Bronchial epithelial cell (primary cell): ENCODE measurements at regions not wholly inside any gene's neighbourhood (a gene's known extent, or its start where the extent isn't known, plus 50 kb on each side); places are given as distances from the start of the nearest gene placed in this dataset.
A peak's percentile ranks its signal among the peaks of the same experiment; 100 is the strongest.

Source experiments
- DNase-seq: peaks from one replicate; pipeline ENCODE4 v3.0.0-alpha.2; 2010; ENCODE audit warnings: low read depth
- FAIRE-seq: peaks from 2 replicates; lab custom pipeline; 2011; peaks lifted over from hg19 to GRCh38; lab: Jason Lieb, UNC
- H3K27me3 ChIP-seq: 2 replicates; pipeline ENCODE4 v1.5.1; 2011; ENCODE audit warnings: low read length; ENCODE audit not compliant: control insufficient read depth, insufficient read depth
- H3K36me3 ChIP-seq: 2 replicates; pipeline ENCODE4 v1.5.1; 2011; ENCODE audit warnings: low read length; ENCODE audit not compliant: control insufficient read depth, insufficient read depth
- H3K4me3 ChIP-seq: 2 replicates; pipeline ENCODE4 v1.5.1; 2011; ENCODE audit warnings: mild to moderate bottlenecking, low read depth, low read length, control low read depth
- TF ChIP-seq, protein P1 (sequence below): IDR thresholded peaks from 2 replicates; pipeline ENCODE4 v1.5.1; 2011; ENCODE audit warnings: mild to moderate bottlenecking, moderate library complexity, low read length, control low read depth, inconsistent platforms; ENCODE audit not compliant: insufficient read depth, severe bottlenecking

DNA sequence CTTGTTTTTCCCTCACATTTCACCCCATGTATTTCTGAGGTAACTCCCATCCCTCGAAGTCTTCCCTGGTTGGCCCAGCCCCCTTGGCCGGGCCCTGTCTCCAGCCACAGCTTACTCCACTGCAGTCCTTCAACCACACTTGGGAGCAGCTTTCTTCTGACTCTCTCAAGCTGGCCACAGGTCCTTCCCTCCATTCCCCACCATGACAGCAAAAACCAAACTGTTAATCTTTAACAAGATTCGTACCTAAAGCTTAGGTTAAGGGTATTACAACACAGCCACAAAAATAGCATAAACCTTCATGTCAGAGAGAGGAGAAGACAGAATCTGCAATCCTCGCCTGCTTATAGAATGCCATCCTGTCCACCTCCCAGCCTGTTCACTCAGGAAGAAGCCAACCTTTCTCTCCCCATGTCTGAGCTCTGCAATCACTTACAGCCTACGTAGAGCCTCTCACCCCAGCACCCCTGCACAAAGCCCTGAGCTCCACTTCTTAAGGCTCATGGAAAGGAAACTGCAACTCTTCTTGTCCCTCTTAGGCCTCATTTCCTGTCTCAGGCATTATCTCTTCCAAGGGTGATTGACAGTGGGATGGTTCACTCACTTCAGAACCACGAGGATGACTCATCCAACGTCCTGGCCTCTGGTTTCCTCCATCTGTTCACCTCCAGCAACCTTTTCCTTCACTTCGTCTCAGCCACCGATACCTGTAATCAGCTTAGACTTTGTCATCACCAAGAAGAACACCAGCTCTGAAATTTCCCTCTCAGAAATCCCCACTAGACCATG, 72.8 kb downstream of the CD2 start:
- H3K27me3 ChIP-seq = no peaks in the 10 kb centered on the region
- no peaks in the 10 kb centered on the region for H3K36me3 ChIP-seq
- no peak overlapping the region for H3K4me3 ChIP-seq
- peak; percentile 86 for DNase-seq
- TF ChIP-seq, protein P1, sequence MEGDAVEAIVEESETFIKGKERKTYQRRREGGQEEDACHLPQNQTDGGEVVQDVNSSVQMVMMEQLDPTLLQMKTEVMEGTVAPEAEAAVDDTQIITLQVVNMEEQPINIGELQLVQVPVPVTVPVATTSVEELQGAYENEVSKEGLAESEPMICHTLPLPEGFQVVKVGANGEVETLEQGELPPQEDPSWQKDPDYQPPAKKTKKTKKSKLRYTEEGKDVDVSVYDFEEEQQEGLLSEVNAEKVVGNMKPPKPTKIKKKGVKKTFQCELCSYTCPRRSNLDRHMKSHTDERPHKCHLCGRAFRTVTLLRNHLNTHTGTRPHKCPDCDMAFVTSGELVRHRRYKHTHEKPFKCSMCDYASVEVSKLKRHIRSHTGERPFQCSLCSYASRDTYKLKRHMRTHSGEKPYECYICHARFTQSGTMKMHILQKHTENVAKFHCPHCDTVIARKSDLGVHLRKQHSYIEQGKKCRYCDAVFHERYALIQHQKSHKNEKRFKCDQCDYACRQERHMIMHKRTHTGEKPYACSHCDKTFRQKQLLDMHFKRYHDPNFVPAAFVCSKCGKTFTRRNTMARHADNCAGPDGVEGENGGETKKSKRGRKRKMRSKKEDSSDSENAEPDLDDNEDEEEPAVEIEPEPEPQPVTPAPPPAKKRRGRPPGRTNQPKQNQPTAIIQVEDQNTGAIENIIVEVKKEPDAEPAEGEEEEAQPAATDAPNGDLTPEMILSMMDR = no peak
- no peak for FAIRE-seq

DNA sequence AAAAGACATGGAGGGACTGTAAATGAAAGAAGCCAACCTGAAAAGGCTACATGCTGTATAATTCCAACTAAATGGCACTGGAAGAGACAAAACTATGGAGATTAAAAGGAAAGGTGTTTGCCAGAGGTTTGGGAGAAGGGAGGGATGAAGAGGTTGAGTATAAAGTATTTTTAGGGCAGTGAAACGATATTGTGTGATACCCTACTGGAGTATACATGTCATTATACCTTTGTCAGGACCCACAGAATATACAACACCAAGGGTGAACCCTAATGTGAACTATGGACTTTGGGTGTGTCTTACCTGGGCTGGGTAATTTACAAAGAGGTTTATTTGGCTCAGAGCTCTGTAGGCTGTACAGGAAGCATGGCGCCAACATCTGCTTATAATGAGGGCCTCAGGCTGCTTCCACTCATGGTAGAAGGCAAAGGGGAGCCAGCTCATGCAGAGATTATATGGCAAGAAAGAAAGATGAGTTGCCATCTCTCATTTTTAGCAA, 73.4 kb downstream of the CD2 start:
- FAIRE-seq = no peak

DNA sequence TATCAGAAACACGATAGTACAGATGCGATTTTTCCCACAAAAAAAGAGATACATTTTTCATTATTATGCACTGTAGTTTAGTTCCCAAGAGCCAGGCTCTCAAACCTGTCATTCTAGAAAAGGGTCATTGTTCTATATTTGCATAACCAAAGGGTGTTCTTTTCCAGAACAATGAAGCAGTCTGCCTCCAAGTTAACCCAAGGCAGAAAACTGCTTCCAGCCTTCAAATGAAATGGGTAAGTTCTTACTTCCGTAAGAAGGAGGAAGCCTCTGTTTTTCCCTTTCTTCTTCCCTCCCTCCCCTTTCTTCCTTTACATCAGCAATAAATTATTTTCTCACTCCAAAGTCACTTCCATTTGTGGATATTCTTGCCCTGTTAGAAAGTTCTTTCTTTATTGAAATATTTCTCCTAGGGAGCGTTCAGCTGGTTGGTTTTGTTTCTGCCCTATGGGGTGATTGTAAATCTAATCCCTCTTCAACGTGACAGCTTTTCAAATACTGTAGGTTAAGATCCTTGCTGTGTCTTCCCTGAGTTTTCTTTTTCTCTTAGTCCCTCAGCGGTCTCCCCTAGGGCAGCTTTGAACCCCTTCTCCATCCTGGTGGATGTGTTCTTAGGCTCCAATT, 77.3 kb upstream of the PTGFRN start:
- TF ChIP-seq, protein P1 = no peak
- no peak for DNase-seq
- H3K27me3 ChIP-seq = no peaks in the 10 kb centered on the region
- no peak overlapping the region for H3K4me3 ChIP-seq
- no peaks in the 10 kb centered on the region for H3K36me3 ChIP-seq
- FAIRE-seq = no peak

More for the DNA sequence above, 73.4 kb downstream of the CD2 start:
- no peak overlapping the region for H3K4me3 ChIP-seq
- TF ChIP-seq, protein P1 = no peak
- no peak for DNase-seq
- no peaks in the 10 kb centered on the region for H3K27me3 ChIP-seq
- H3K36me3 ChIP-seq = no peaks in the 10 kb centered on the region

DNA sequence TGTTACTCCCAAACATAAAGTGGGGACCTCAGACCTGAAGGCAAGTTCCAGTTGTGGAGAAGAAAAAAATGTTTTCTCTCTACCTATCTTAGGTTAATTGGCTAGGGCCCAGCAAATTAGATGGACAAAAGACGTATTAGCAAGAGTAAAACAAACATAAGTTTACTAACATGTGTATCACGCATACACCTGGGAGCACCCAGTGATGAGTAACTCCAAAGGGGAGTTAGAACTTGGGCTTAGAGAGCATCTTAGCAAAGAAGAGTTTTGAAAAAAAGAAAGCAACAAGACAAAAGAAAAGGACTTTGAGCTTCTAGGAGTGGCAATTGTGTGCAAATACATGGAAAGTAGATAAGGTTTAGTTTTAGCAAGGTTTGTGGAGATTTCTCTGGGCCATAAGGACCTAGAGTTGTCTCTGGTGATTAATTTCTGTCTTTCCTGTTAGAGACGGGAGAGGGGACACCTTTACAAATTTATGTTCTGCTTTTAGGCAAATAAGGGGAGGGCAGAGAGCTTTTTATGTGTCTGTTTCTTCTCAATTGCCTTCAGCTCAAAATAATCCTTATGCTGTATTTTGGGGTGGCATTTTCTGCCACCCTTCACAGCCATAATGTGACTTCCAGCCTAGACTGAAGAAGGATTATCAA, 76.7 kb upstream of the PTGFRN start:
- no peak for FAIRE-seq
- H3K36me3 ChIP-seq = no peaks in the 10 kb centered on the region
- no peak overlapping the region for H3K4me3 ChIP-seq
- DNase-seq = peak; percentile 63
- H3K27me3 ChIP-seq = no peaks in the 10 kb centered on the region
- TF ChIP-seq, protein P1 = no peak

DNA sequence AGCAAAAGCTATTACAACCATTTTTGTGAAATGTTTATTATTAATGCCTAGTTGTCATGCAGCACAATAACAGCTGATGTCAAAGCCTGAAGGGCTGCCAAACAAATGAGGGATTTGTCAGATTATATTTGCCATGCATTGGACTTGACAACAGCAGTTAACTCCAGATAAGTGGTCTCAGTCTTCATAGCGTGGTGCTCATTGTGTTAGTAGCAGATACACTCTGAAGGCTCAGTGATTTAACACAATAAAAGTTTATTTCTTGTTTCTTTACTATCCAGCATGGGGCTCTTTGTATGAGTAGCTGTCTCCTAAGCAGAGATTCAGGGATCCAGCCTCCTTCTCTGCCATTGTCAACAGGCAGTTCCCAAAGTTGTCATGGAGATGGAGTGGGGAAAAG, 76.0 kb upstream of the PTGFRN start:
- Histone ChIP-seq H3K36me3 (no peaks in the 10 kb centered on the region), H3K4me3 (no peak overlapping the region), H3K27me3 (no peaks in the 10 kb centered on the region)
- TF ChIP-seq, protein P1 = no peak
- DNase-seq (no peak), FAIRE-seq (no peak)
